Right renal pelvis (tissue), 4 donors: ENCODE measurements at regions not wholly inside any gene's neighbourhood (a gene's known extent, or its start where the extent isn't known, plus 50 kb on each side); places are given as distances from the start of the nearest gene placed in this dataset.

Experiments
- DNase-seq, 4 donors: peaks; one replicate each; pipeline ENCODE4 v3.0.0-alpha.2; 2013; ENCODE audit warnings: low read depth in 4 of 4, low spot score in 3 of 4, missing footprints in 1 of 4

GRCh38 chr22:27492566-27493201 is 308.9 kb downstream of the MN1 start:
- no peak for DNase-seq

GRCh38 chr22:27493796-27494195 is 307.8 kb downstream of the MN1 start:
- DNase-seq = no peak

- no peak for DNase-seq
These were observed 306.8 kb downstream of the MN1 start for GRCh38 chr22:27494785-27495184.

- no peak for DNase-seq
These were observed 306.2 kb downstream of the MN1 start for GRCh38 chr22:27495325-27495724.

- no peak for DNase-seq
These were observed 302.4 kb downstream of the MN1 start for GRCh38 chr22:27499121-27499520.

GRCh38 chr22:27501191-27501936 is 300.2 kb downstream of the MN1 start:
- no peak for DNase-seq

GRCh38 chr22:27502327-27502726 is 299.2 kb downstream of the MN1 start:
- DNase-seq = no peak

- no peak for DNase-seq
These were observed 296.9 kb downstream of the MN1 start for GRCh38 chr22:27504360-27505253.

GRCh38 chr22:27507111-27507611 is 294.4 kb downstream of the MN1 start:
- DNase-seq = no peak

GRCh38 chr22:27507935-27508526 is 293.5 kb downstream of the MN1 start:
- DNase-seq = no peak

GRCh38 chr22:27509132-27509920 is 292.2 kb downstream of the MN1 start:
- no peak for DNase-seq

- DNase-seq = no peak
These were observed 291.5 kb downstream of the MN1 start for GRCh38 chr22:27510024-27510423.

GRCh38 chr22:27512283-27512761 is 289.2 kb downstream of the MN1 start:
- DNase-seq = no peak

GRCh38 chr22:27513021-27513420 is 288.5 kb downstream of the MN1 start:
- no peak for DNase-seq

- DNase-seq = no peak
These were observed 286.7 kb downstream of the MN1 start for GRCh38 chr22:27514601-27515523.

- DNase-seq = no peak
These were observed 284.0 kb downstream of the MN1 start for GRCh38 chr22:27517361-27518155.

GRCh38 chr22:27518531-27519340 is 282.8 kb downstream of the MN1 start:
- no peak for DNase-seq
